Tibial nerve (tissue), 4 donors: ENCODE measurements at regions not wholly inside any gene's neighbourhood (a gene's known extent, or its start where the extent isn't known, plus 50 kb on each side); places are given as distances from the start of the nearest gene placed in this dataset.

Experiments
- EP300 ChIP-seq, 2 donors: sonication (generic); formaldehyde crosslinking; IDR thresholded peaks; one replicate each; pipeline ENCODE4 v1.6.1; 2017; ENCODE audit warnings: antibody characterized with exemption in 2 of 2, mild to moderate bottlenecking in 1 of 2
- POLR2A ChIP-seq, 2 donors: fragments of 450-650 bp; IDR thresholded peaks; one replicate each; pipeline ENCODE4 v1.6.1; 2017; ENCODE audit warnings: antibody characterized with exemption in 2 of 2, mild to moderate bottlenecking in 2 of 2, moderate library complexity in 2 of 2
- TF ChIP-seq, protein P1 (sequence below), 5 experiments: fragments of 200-600 bp in 3 of 5; fragments of 450-650 bp in 2 of 5; sonication (generic) in 3 of 5; IDR thresholded peaks; one replicate each; pipeline ENCODE4 v1.5.1; 2016 to 2019; ENCODE audit warnings: antibody characterized with exemption in 5 of 5, mild to moderate bottlenecking in 3 of 5, moderate library complexity in 2 of 5

DNA sequence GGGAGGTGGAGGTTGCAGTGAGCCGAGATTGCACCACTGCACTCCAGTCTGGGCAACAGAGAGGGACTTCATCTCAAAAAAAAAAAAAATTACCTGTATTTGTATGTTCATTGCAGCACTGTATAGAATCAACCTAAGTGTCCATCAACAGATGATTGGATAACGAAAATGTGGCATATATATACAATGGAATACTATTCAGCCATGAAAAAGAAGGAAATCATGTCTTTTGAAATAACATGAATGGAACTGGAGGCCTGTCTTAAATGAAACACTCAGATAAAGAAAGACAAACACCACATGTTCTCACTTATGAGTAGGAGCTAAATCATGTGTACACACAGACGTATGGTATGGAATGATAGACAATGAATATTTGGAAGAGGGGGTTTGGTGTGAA lies 59.4 kb upstream of the MEF2A start:
- TF ChIP-seq, protein P1, sequence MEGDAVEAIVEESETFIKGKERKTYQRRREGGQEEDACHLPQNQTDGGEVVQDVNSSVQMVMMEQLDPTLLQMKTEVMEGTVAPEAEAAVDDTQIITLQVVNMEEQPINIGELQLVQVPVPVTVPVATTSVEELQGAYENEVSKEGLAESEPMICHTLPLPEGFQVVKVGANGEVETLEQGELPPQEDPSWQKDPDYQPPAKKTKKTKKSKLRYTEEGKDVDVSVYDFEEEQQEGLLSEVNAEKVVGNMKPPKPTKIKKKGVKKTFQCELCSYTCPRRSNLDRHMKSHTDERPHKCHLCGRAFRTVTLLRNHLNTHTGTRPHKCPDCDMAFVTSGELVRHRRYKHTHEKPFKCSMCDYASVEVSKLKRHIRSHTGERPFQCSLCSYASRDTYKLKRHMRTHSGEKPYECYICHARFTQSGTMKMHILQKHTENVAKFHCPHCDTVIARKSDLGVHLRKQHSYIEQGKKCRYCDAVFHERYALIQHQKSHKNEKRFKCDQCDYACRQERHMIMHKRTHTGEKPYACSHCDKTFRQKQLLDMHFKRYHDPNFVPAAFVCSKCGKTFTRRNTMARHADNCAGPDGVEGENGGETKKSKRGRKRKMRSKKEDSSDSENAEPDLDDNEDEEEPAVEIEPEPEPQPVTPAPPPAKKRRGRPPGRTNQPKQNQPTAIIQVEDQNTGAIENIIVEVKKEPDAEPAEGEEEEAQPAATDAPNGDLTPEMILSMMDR (IDR thresholded peaks at IDR 0.05): no peak
- no peak for TF ChIP-seq POLR2A (IDR thresholded peaks at IDR 0.05)
- TF ChIP-seq EP300 (IDR thresholded peaks at IDR 0.05): no peak
